Type B pancreatic cell (in vitro differentiated cells): ENCODE measurements at regions not wholly inside any gene's neighbourhood (a gene's known extent, or its start where the extent isn't known, plus 50 kb on each side); places are given as distances from the start of the nearest gene placed in this dataset.
"Not testable (repeated sequence)": the region's sequence is repeated elsewhere in the genome, so short reads cannot be mapped to it uniquely, and the experiment has no call there.

ENCODE experiments used
- DNase-seq: peaks from one replicate; pipeline ENCODE4 v3.0.0; 2021; ENCODE audit warnings: mixed read lengths; ENCODE audit not compliant: unreplicated experiment; ENCODE audit errors: extremely low spot score
- H3K27ac Mint-ChIP-seq: 2 replicates; pipeline ENCODE4 v1.8.0; 2021; ENCODE audit warnings: mild to moderate bottlenecking, mixed read lengths
- H3K27me3 Mint-ChIP-seq: 2 replicates; pipeline ENCODE4 v1.8.0; 2021; ENCODE audit warnings: mixed read lengths
- H3K36me3 Mint-ChIP-seq: 2 replicates; pipeline ENCODE4 v1.8.0; 2021; ENCODE audit warnings: mixed read lengths
- H3K4me1 Mint-ChIP-seq: one replicate; pipeline ENCODE4 v1.8.0; 2021; ENCODE audit warnings: mixed read lengths; ENCODE audit not compliant: unreplicated experiment
- H3K4me3 Mint-ChIP-seq: 2 replicates; pipeline ENCODE4 v1.8.0; 2021; ENCODE audit warnings: mild to moderate bottlenecking, mixed read lengths
- H3K9me3 Mint-ChIP-seq: 2 replicates; pipeline ENCODE4 v1.8.0; 2021; ENCODE audit warnings: mixed read lengths
- CTCF ChIP-seq: fragments of 200-600 bp; sonication (generic); conservative IDR thresholded peaks from 2 replicates; pipeline ENCODE4 v1.5.0; 2021; ENCODE audit warnings: antibody characterized with exemption, mild to moderate bottlenecking

- H3K27ac Mint-ChIP-seq: no peak overlapping the region
- peaks cover 5% of the 10 kb centered on the region for H3K9me3 Mint-ChIP-seq
- no peaks in the 10 kb centered on the region for H3K4me1 Mint-ChIP-seq
- DNase-seq: no peak
- H3K4me3 Mint-ChIP-seq: no peak overlapping the region
- TF ChIP-seq CTCF: no peak
- no peaks in the 10 kb centered on the region for H3K36me3 Mint-ChIP-seq
- no peaks in the 10 kb centered on the region for H3K27me3 Mint-ChIP-seq
Observed at GRCh38 chr4:124828382-124828781, 115.8 kb upstream of the ANKRD50 start.

DNA sequence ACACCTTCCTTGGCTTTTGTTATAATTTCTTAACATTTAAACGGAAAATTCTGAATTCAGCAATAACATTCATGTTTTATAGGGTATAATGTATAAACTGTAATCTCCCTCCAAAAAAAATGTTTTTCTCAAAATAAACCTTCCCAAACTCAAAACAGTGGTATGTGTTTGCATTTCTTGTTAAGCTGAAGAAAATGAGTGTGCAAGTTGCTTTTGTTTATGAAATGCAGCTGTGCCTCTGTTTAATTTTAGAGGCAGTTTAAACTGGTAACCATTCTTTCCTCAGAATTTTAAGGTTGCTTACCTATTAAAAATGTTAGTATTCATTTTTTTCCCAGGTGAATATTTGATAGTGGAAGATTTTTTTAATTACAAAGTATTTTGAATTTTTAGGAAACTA lies 105.0 kb upstream of the ANKRD50 start:
- Mint-ChIP-seq H3K4me3 (no peak overlapping the region), H3K27ac (no peak overlapping the region), H3K36me3 (peaks cover 3% of the 10 kb centered on the region), H3K4me1 (no peaks in the 10 kb centered on the region), H3K27me3 (no peaks in the 10 kb centered on the region), H3K9me3 (peaks cover 13% of the 10 kb centered on the region)
- TF ChIP-seq CTCF: no peak
- DNase-seq: no peak

GRCh38 chr4:124812203-124812602 lies 99.7 kb upstream of the ANKRD50 start:
- not testable (repeated sequence) for H3K27me3 Mint-ChIP-seq, H3K27ac Mint-ChIP-seq, H3K4me3 Mint-ChIP-seq, H3K9me3 Mint-ChIP-seq, H3K36me3 Mint-ChIP-seq, H3K4me1 Mint-ChIP-seq, DNase-seq

- Mint-ChIP-seq H3K36me3 (no peaks in the 10 kb centered on the region), H3K27ac (no peak overlapping the region), H3K27me3 (no peaks in the 10 kb centered on the region)
Observed at GRCh38 chr4:124810827-124811226, 98.3 kb upstream of the ANKRD50 start.

DNA sequence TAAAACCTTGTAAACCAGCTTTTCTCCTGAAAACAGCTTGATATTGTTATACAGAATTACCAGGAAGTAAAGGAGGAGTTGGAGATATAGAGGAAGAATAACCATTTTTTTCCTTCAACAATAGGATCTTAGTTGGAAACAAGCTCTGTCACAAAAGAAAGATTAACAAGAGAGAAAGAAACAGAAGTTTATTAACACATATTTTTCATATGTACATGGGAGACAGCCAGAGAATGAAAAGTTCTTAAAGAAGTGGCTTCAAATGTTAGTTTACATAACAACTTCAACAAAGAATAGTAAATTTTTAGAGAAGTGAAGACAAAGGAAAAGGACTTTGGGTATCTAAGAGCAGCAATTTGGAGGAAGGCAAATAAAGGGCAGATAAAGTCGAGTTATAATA lies 94.9 kb upstream of the ANKRD50 start:
- H3K27ac Mint-ChIP-seq: no peak overlapping the region
- no peaks in the 10 kb centered on the region for H3K27me3 Mint-ChIP-seq
- TF ChIP-seq CTCF: no peak
- no peak for DNase-seq
- peaks cover 14% of the 10 kb centered on the region for H3K9me3 Mint-ChIP-seq
- H3K36me3 Mint-ChIP-seq: no peaks in the 10 kb centered on the region
- no peaks in the 10 kb centered on the region for H3K4me1 Mint-ChIP-seq
- no peak overlapping the region for H3K4me3 Mint-ChIP-seq

More at GRCh38 chr4:124810827-124811226, 98.3 kb upstream of the ANKRD50 start:
- no peaks in the 10 kb centered on the region for H3K4me1 Mint-ChIP-seq
- peaks cover 14% of the 10 kb centered on the region for H3K9me3 Mint-ChIP-seq
- no peak for DNase-seq
- no peak for TF ChIP-seq CTCF
- no peak overlapping the region for H3K4me3 Mint-ChIP-seq

- DNase-seq: no peak
- Mint-ChIP-seq H3K9me3 (peaks cover 7% of the 10 kb centered on the region), H3K36me3 (no peaks in the 10 kb centered on the region), H3K27me3 (no peaks in the 10 kb centered on the region), H3K4me1 (no peaks in the 10 kb centered on the region), H3K27ac (no peak overlapping the region), H3K4me3 (no peak overlapping the region)
- TF ChIP-seq CTCF: no peak
Observed at GRCh38 chr4:124806403-124806802, 93.9 kb upstream of the ANKRD50 start.
